ENCODE measurements at regions not wholly inside any gene's neighbourhood (a gene's known extent, or its start where the extent isn't known, plus 50 kb on each side); places are given as distances from the start of the nearest gene placed in this dataset.

GRCh38 chr1:157407917-157408525 lies 144.3 kb downstream of the FCRL5 start:
- H2AFZ ChIP-seq (replicated peaks; ENCODE audit: low read length, poor library complexity) = no peak overlapping the region
- H3K27ac ChIP-seq (ENCODE audit: insufficient read depth, low read length) = no peak overlapping the region
- no peak overlapping the region for H2BK20ac ChIP-seq (ENCODE audit: low read depth, low read length)
- POLR2A ChIA-PET (ENCODE audit: unreplicated experiment) = no interaction called here
- TF ChIP-seq MXI1 (IDR thresholded peaks at IDR 0.05; ENCODE audit: borderline replicate concordance, low read depth, low read length) (no peak), RAD21 (IDR thresholded peaks at IDR 0.05; ENCODE audit: low read length) (no peak), ELK1 (IDR thresholded peaks at IDR 0.05; ENCODE audit: borderline replicate concordance, low read depth, low read length) (no peak), RCOR1 (IDR thresholded peaks at IDR 0.05; ENCODE audit: insufficient replicate concordance, low read length) (no peak), CEBPB (IDR thresholded peaks at IDR 0.05; ENCODE audit: low read depth, low read length) (no peak), CTCF (conservative IDR thresholded peaks at IDR 0.05; ENCODE audit: low read depth, low read length) (no peak), NFE2L2 (IDR thresholded peaks at IDR 0.05; ENCODE audit: low read depth, low read length) (no peak), RFX5 (IDR thresholded peaks at IDR 0.05; ENCODE audit: low read depth, low read length) (no peak), POLR2A (IDR thresholded peaks at IDR 0.05; ENCODE audit: low read depth, low read length) (no peak), SMC3 (IDR thresholded peaks at IDR 0.05; ENCODE audit: low read depth, low read length) (no peak), MAFK (IDR thresholded peaks at IDR 0.05; ENCODE audit: low read depth, low read length) (no peak), MAZ (IDR thresholded peaks at IDR 0.05; ENCODE audit: borderline replicate concordance, low read depth, low read length) (no peak), FOS (IDR thresholded peaks at IDR 0.05; ENCODE audit: low read depth, low read length) (no peak), BHLHE40 (IDR thresholded peaks at IDR 0.05; ENCODE audit: low read depth, low read length) (no peak), CHD1 (IDR thresholded peaks at IDR 0.05; ENCODE audit: low read depth, low read length) (no peak)
- TF ChIP-seq, protein P1, sequence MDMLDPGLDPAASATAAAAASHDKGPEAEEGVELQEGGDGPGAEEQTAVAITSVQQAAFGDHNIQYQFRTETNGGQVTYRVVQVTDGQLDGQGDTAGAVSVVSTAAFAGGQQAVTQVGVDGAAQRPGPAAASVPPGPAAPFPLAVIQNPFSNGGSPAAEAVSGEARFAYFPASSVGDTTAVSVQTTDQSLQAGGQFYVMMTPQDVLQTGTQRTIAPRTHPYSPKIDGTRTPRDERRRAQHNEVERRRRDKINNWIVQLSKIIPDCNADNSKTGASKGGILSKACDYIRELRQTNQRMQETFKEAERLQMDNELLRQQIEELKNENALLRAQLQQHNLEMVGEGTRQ (IDR thresholded peaks at IDR 0.05; ENCODE audit: low read depth, low read length) = no peak
- dilution Hi-C loops (cut with HindIII; ENCODE audit: low sequenced_read_pairs, unreplicated experiment) = no loop called here
- H3K18ac ChIP-seq (ENCODE audit: low read depth, low read length) = no peak overlapping the region
- intact Hi-C loops (cut with micrococcal nuclease) = no loop called here
- no peak for ATAC-seq (ENCODE audit: low read depth)
- H3K9me3 ChIP-seq (ENCODE audit: control insufficient read depth, insufficient read depth, low read length) = no peaks in the 10 kb centered on the region
- H4K5ac ChIP-seq (ENCODE audit: low read depth, low read length) = no peak overlapping the region
- in situ Hi-C loops (cut with MboI; ENCODE audit: low sequenced_read_pairs) = no loop called here
- no peaks in the 10 kb centered on the region for H3K4me1 ChIP-seq (ENCODE audit: control insufficient read depth, insufficient read depth, low read length)
- H3K4me2 ChIP-seq (ENCODE audit: low read depth, low read length) = no peak overlapping the region
- BruUV-seq (replicated peaks) = no TSS peak
- H3K14ac ChIP-seq (replicated peaks; ENCODE audit: low read depth, low read length) = no peak overlapping the region
- no peak overlapping the region for H3K4ac ChIP-seq (ENCODE audit: low read depth, low read length)
- no peak overlapping the region for H2AK9ac ChIP-seq (replicated peaks; ENCODE audit: low read depth, low read length, poor library complexity)
- H4K91ac ChIP-seq (ENCODE audit: insufficient read depth, low read depth, low read length) = no peak overlapping the region
- no peaks in the 10 kb centered on the region for H3K9me1 ChIP-seq (ENCODE audit: insufficient read depth, low read length)
- no peak overlapping the region for H4K8ac ChIP-seq (ENCODE audit: low read depth in 2 of 2, low read length in 2 of 2)
- no peak overlapping the region for H2BK15ac ChIP-seq (ENCODE audit: low read depth, low read length)
- no peaks in the 10 kb centered on the region for H4K20me1 ChIP-seq (ENCODE audit: insufficient read depth, low read length)
- H3K9ac ChIP-seq (ENCODE audit: low read depth, low read length) = no peak overlapping the region
- no peak overlapping the region for H2AK5ac ChIP-seq (ENCODE audit: low read depth, low read length)
- H3K56ac ChIP-seq (ENCODE audit: extremely low read depth, insufficient read depth, low read length) = no peak overlapping the region
- CTCF ChIA-PET = interaction anchor here (0.6 to 1.6 kb wide), 2 partner anchors 12 to 69 kb away, joined by 3 to 5 read pairs; no protein-coding TSS in a partner anchor
- H3K79me1 ChIP-seq (ENCODE audit: low read depth in 1 of 2, low read length in 2 of 2) = no peaks in the 10 kb centered on the region
- H2BK120ac ChIP-seq (ENCODE audit: low read depth, low read length) = no peak overlapping the region
- H3K27me3 ChIP-seq (ENCODE audit: control insufficient read depth, insufficient read depth, low read length) = no peaks in the 10 kb centered on the region
- whole genome bisulfite sequencing, 2 experiments (ENCODE audit: extremely low coverage in 2 of 2, insufficient read length in 1 of 2) = no CpG with 5 or more reads among the region's 6 CpGs
- H3K4me3 ChIP-seq (ENCODE audit: insufficient read depth, low read depth, low read length) = no peak overlapping the region
- no peak for DNase-seq
- H2BK5ac ChIP-seq (ENCODE audit: low read depth, low read length, poor library complexity, severe bottlenecking) = no peak overlapping the region
- H3K36me3 ChIP-seq (ENCODE audit: control insufficient read depth, insufficient read depth, low read length) = no peaks in the 10 kb centered on the region
- no peak overlapping the region for H3K23ac ChIP-seq (ENCODE audit: low read depth, low read length)
